ENCODE measurements at regions not wholly inside any gene's neighbourhood (a gene's known extent, or its start where the extent isn't known, plus 50 kb on each side); places are given as distances from the start of the nearest gene placed in this dataset.
"Not testable (repeated sequence)": the region's sequence is repeated elsewhere in the genome, so short reads cannot be mapped to it uniquely, and the experiment has no call there.

- no peaks in the 10 kb centered on the region for H3K4me1 Mint-ChIP-seq
- WGBS (ENCODE audit: insufficient coverage) = no CpG with 5 or more reads among the region's 3 CpGs
- TF ChIP-seq CTCF (IDR thresholded peaks at IDR 0.05) = no peak
- intact Hi-C loops (cut with micrococcal nuclease) = no loop called here
- H3K4me3 Mint-ChIP-seq = no peak overlapping the region
- Histone ChIP-seq H3K27me3 (ENCODE audit: control insufficient read depth in 2 of 2, insufficient read depth in 2 of 2, low read length in 2 of 2) (no peaks in the 10 kb centered on the region), H3K79me2 (ENCODE audit: insufficient read depth, low read length) (no peaks in the 10 kb centered on the region), H3K9me3 (replicated peaks in 1 of 2; ENCODE audit: control insufficient read depth in 1 of 2, insufficient read depth in 1 of 2, low read length in 2 of 2) (no peaks in the 10 kb centered on the region), H3K4me3 (replicated peaks in 1 of 3; ENCODE audit: low read depth in 2 of 3, low read length in 3 of 3) (no peak overlapping the region), H3K9ac (ENCODE audit: insufficient read depth, low read length, poor library complexity, severe bottlenecking) (no peak overlapping the region), H2AFZ (ENCODE audit: insufficient read depth, low read depth, low read length, poor library complexity, severe bottlenecking) (no peak overlapping the region), H4K20me1 (ENCODE audit: insufficient read depth, low read length) (no peaks in the 10 kb centered on the region), H3K36me3 (replicated peaks in 1 of 2; ENCODE audit: control insufficient read depth in 1 of 2, insufficient read depth in 2 of 2, low read length in 2 of 2) (no peaks in the 10 kb centered on the region), H3K4me1 (ENCODE audit: control insufficient read depth in 1 of 2, insufficient read depth in 2 of 2, low read length in 2 of 2) (no peaks in the 10 kb centered on the region), H3K4me2 (replicated peaks; ENCODE audit: extremely low read depth, low read length, poor library complexity, severe bottlenecking) (no peak overlapping the region), H3K27ac (ENCODE audit: low read depth in 1 of 2, low read length in 2 of 2) (no peak overlapping the region)
- peaks cover 0 to 2% (median 1%) of the 10 kb centered on the region in 3 donors for H3K27me3 Mint-ChIP-seq (ENCODE audit: low read depth in 3 of 3)
- H3K9me3 Mint-ChIP-seq = peaks cover 3 to 9% (median 6%) of the 10 kb centered on the region in 7 donors
- H3K27ac Mint-ChIP-seq = no peak overlapping the region
- no peaks in the 10 kb centered on the region for H3K36me3 Mint-ChIP-seq
- no peak for DNase-seq
Observed at GRCh38 chr1:87432685-87433084, 104.0 kb downstream of the LMO4 start.

- H3K4me3 Mint-ChIP-seq, DNase-seq: not testable (repeated sequence)
Observed at GRCh38 chr1:87433101-87433500, 104.4 kb downstream of the LMO4 start.

More at GRCh38 chr1:87433101-87433500, 104.4 kb downstream of the LMO4 start:
- H3K9me3 ChIP-seq (replicated peaks in 1 of 2; ENCODE audit: control insufficient read depth in 1 of 2, insufficient read depth in 1 of 2, low read length in 2 of 2); H3K4me1 ChIP-seq (ENCODE audit: control insufficient read depth in 1 of 2, insufficient read depth in 2 of 2, low read length in 2 of 2); H3K4me1 Mint-ChIP-seq; intact Hi-C loops (cut with micrococcal nuclease); H3K27ac ChIP-seq (ENCODE audit: low read depth in 1 of 2, low read length in 2 of 2); H3K4me3 ChIP-seq (replicated peaks in 1 of 3; ENCODE audit: low read depth in 2 of 3, low read length in 3 of 3); H3K36me3 ChIP-seq (replicated peaks in 1 of 2; ENCODE audit: control insufficient read depth in 1 of 2, insufficient read depth in 2 of 2, low read length in 2 of 2); H4K20me1 ChIP-seq (ENCODE audit: insufficient read depth, low read length); H3K27me3 Mint-ChIP-seq (ENCODE audit: low read depth in 3 of 3); H3K36me3 Mint-ChIP-seq; H3K79me2 ChIP-seq (ENCODE audit: insufficient read depth, low read length); H3K9me3 Mint-ChIP-seq; H2AFZ ChIP-seq (ENCODE audit: insufficient read depth, low read depth, low read length, poor library complexity, severe bottlenecking); H3K27ac Mint-ChIP-seq; H3K9ac ChIP-seq (ENCODE audit: insufficient read depth, low read length, poor library complexity, severe bottlenecking); H3K4me2 ChIP-seq (replicated peaks; ENCODE audit: extremely low read depth, low read length, poor library complexity, severe bottlenecking); H3K27me3 ChIP-seq (ENCODE audit: control insufficient read depth in 2 of 2, insufficient read depth in 2 of 2, low read length in 2 of 2): not testable (repeated sequence)
- no CpG with 5 or more reads among the region's 2 CpGs for WGBS (ENCODE audit: insufficient coverage)

Measured in CD14-positive monocyte (primary cell).